HG02759 (cell line): ENCODE measurements at regions not wholly inside any gene's neighbourhood (a gene's known extent, or its start where the extent isn't known, plus 50 kb on each side); places are given as distances from the start of the nearest gene placed in this dataset.

Source experiments
- ATAC-seq: cut with Tn5 transposase; IDR thresholded peaks from one replicate; pipeline ENCODE4 v1.9.1; 2021; ENCODE audit warnings: mild to moderate bottlenecking, moderate library complexity; ENCODE audit not compliant: unreplicated experiment

- ATAC-seq: no peak
Observed at GRCh38 chr6:101202867-101203374, 190.6 kb upstream of the GRIK2 start.

GRCh38 chr6:101203664-101204063 lies 189.8 kb upstream of the GRIK2 start:
- ATAC-seq: no peak

- ATAC-seq: no peak
Observed at GRCh38 chr6:101208152-101208551, 185.4 kb upstream of the GRIK2 start.

- no peak for ATAC-seq
Observed at GRCh38 chr6:101212640-101213039, 180.9 kb upstream of the GRIK2 start.

GRCh38 chr6:101222007-101222406 lies 171.5 kb upstream of the GRIK2 start:
- ATAC-seq: no peak

- no peak for ATAC-seq
Observed at GRCh38 chr6:101224751-101225150, 168.8 kb upstream of the GRIK2 start.

GRCh38 chr6:101226677-101227135 lies 166.8 kb upstream of the GRIK2 start:
- no peak for ATAC-seq

- no peak for ATAC-seq
Observed at GRCh38 chr6:101230866-101231265, 162.6 kb upstream of the GRIK2 start.

GRCh38 chr6:101231606-101232235 lies 161.8 kb upstream of the GRIK2 start:
- no peak for ATAC-seq

GRCh38 chr6:101232961-101233360 lies 160.5 kb upstream of the GRIK2 start:
- ATAC-seq: no peak

- no peak for ATAC-seq
Observed at GRCh38 chr6:101236709-101237108, 156.8 kb upstream of the GRIK2 start.

- no peak for ATAC-seq
Observed at GRCh38 chr6:101241442-101241841, 152.1 kb upstream of the GRIK2 start.

GRCh38 chr6:101249470-101249869 lies 144.0 kb upstream of the GRIK2 start:
- no peak for ATAC-seq

- ATAC-seq: no peak
Observed at GRCh38 chr6:101257163-101257562, 136.3 kb upstream of the GRIK2 start.

GRCh38 chr6:101259505-101259904 lies 134.0 kb upstream of the GRIK2 start:
- ATAC-seq: no peak

GRCh38 chr6:101263596-101263995 lies 129.9 kb upstream of the GRIK2 start:
- no peak for ATAC-seq

GRCh38 chr6:101266063-101266462 lies 127.4 kb upstream of the GRIK2 start:
- no peak for ATAC-seq

- no peak for ATAC-seq
Observed at GRCh38 chr6:101268541-101268940, 125.0 kb upstream of the GRIK2 start.

- no peak for ATAC-seq
Observed at GRCh38 chr6:101275251-101275650, 118.3 kb upstream of the GRIK2 start.

GRCh38 chr6:101276066-101276465 lies 117.4 kb upstream of the GRIK2 start:
- no peak for ATAC-seq

- no peak for ATAC-seq
Observed at GRCh38 chr6:101279410-101279809, 114.1 kb upstream of the GRIK2 start.

GRCh38 chr6:101281266-101281665 lies 112.2 kb upstream of the GRIK2 start:
- no peak for ATAC-seq

- no peak for ATAC-seq
Observed at GRCh38 chr6:101284131-101284530, 109.4 kb upstream of the GRIK2 start.
